SK-N-SH (cell line): ENCODE measurements at regions not wholly inside any gene's neighbourhood (a gene's known extent, or its start where the extent isn't known, plus 50 kb on each side); places are given as distances from the start of the nearest gene placed in this dataset.

Experiments
- CTCF ChIA-PET: fragments of 300-600, 350-600 bp; formaldehyde crosslinking; extraction: SDS; loops from one replicate; lab custom pipeline; 2021; lab: Yijun Ruan, JAX
- POLR2A ChIA-PET: fragments of 350-600 bp; sonication (Branson Sonifier 250); formaldehyde crosslinking; extraction: SDS; loops from one replicate; lab custom pipeline; 2020; ENCODE audit warnings: antibody characterized with exemption, inconsistent platforms; lab: Yijun Ruan, JAX
- DNase-seq: peaks from one replicate; pipeline ENCODE4 v3.0.0; 2012
- H2AFZ ChIP-seq: fragments of 200-600 bp; sonication (generic); 2 replicates; pipeline ENCODE4 v1.8.1; 2016; ENCODE audit warnings: antibody characterized with exemption, mild to moderate bottlenecking, low read depth
- H3F3A ChIP-seq: fragments of 200-600 bp; sonication (generic); replicated peaks from 2 replicates; pipeline ENCODE3; 2016; ENCODE audit warnings: antibody characterized with exemption, mild to moderate bottlenecking; ENCODE audit not compliant: insufficient read depth
- H3K27ac ChIP-seq, 2 experiments: fragments of 200-500 bp in 1 of 2; fragments of 200-600 bp in 1 of 2; sonication (Bioruptor generic) in 1 of 2; sonication (generic), shearing (Covaris generic) in 1 of 2; 2 replicates each; pipeline versions ENCODE4 v1.5.1 to v1.6.1; 2014 to 2016; ENCODE audit warnings: low read depth in 2 of 2, inconsistent platforms in 1 of 2, low read length in 1 of 2, mild to moderate bottlenecking in 1 of 2, mixed read lengths in 1 of 2
- H3K27me3 ChIP-seq: fragments of 200-600 bp; sonication (generic), shearing (Covaris generic); 2 replicates; pipeline ENCODE4 v1.6.1; 2016; ENCODE audit warnings: mixed run types; ENCODE audit not compliant: insufficient read depth
- H3K36me3 ChIP-seq, 2 experiments: fragments of 200-500 bp in 1 of 2; fragments of 200-600 bp in 1 of 2; sonication (Bioruptor generic) in 1 of 2; sonication (generic) in 1 of 2; replicated peaks in 1 of 2; 2 replicates each; pipeline versions ENCODE3 to v1.5.1; 2014 to 2016; ENCODE audit warnings: low read length in 1 of 2, mild to moderate bottlenecking in 1 of 2; ENCODE audit not compliant: insufficient read depth in 2 of 2, control insufficient read depth in 1 of 2
- H3K4me1 ChIP-seq, 2 experiments: fragments of 200-500 bp in 1 of 2; fragments of 200-600 bp in 1 of 2; sonication (Bioruptor generic) in 1 of 2; sonication (generic), shearing (Covaris generic) in 1 of 2; 2 replicates each; pipeline versions ENCODE4 v1.5.1 to v1.6.1; 2014 to 2016; ENCODE audit warnings: low read depth in 1 of 2, low read length in 1 of 2, mixed run types in 1 of 2; ENCODE audit not compliant: insufficient read depth in 2 of 2, control insufficient read depth in 1 of 2
- H3K4me2 ChIP-seq: fragments of 200-600 bp; sonication (generic), shearing (Covaris generic); 2 replicates; pipeline ENCODE4 v1.6.1; 2017; ENCODE audit warnings: mixed run types
- H3K4me3 ChIP-seq, 2 experiments: fragments of 200-500 bp in 1 of 2; fragments of 200-600 bp in 1 of 2; sonication (Bioruptor generic) in 1 of 2; sonication (generic), shearing (Covaris generic) in 1 of 2; 2 replicates each; pipeline versions ENCODE4 v1.5.1 to v1.8.1; 2014 to 2016; ENCODE audit warnings: low read depth in 2 of 2, inconsistent platforms in 1 of 2, low read length in 1 of 2, mild to moderate bottlenecking in 1 of 2, mixed read lengths in 1 of 2, moderate library complexity in 1 of 2
- H3K79me2 ChIP-seq: fragments of 200-600 bp; sonication (generic); 2 replicates; pipeline ENCODE4 v1.8.1; 2017; ENCODE audit warnings: mild to moderate bottlenecking; ENCODE audit not compliant: insufficient read depth
- H3K9ac ChIP-seq: fragments of 200-600 bp; sonication (generic); 2 replicates; pipeline ENCODE4 v1.6.1; 2017; ENCODE audit warnings: mixed run types
- H3K9me2 ChIP-seq: fragments of 200-600 bp; sonication (generic); 2 replicates; pipeline ENCODE4 v1.6.1; 2017; ENCODE audit warnings: mixed run types
- H3K9me3 ChIP-seq: fragments of 200-600 bp; sonication (generic); 2 replicates; pipeline ENCODE4 v1.6.1; 2017; ENCODE audit warnings: mixed run types, mild to moderate bottlenecking, moderate library complexity
- H4K20me1 ChIP-seq: fragments of 200-600 bp; sonication (generic); 2 replicates; pipeline ENCODE4 v1.6.1; 2017; ENCODE audit warnings: mild to moderate bottlenecking, mixed run types; ENCODE audit not compliant: insufficient read depth
- FOXM1 ChIP-seq: IDR thresholded peaks from 2 replicates; pipeline ENCODE4 v1.4.0; 2012; ENCODE audit warnings: low read depth, mild to moderate bottlenecking
- NRF1 ChIP-seq: IDR thresholded peaks from 2 replicates; pipeline ENCODE4 v1.6.1; 2012; ENCODE audit warnings: low read depth, mild to moderate bottlenecking, low read length
- SMC3 ChIP-seq: IDR thresholded peaks from 2 replicates; pipeline ENCODE4 v1.6.1; 2012; ENCODE audit warnings: low read depth, low read length, improper control_type of control experiment
- USF1 ChIP-seq: IDR thresholded peaks from 2 replicates; pipeline ENCODE4 v1.4.0; 2012; ENCODE audit warnings: low read depth, borderline replicate concordance
- WGBS: methylation state at CpG from one replicate; pipeline ENCODE4 v1.1.6; 2017; ENCODE audit warnings: low lambda C conversion rate; 5-methylcytosine and 5-hydroxymethylcytosine counted together
- TF ChIP-seq, protein P1 (sequence below): fragments of 150-350 bp; IDR thresholded peaks from 2 replicates; pipeline ENCODE4 v1.6.1; 2016; ENCODE audit warnings: mild to moderate bottlenecking, low read depth, low read length
- TF ChIP-seq, protein P2 (sequence below): IDR thresholded peaks from 2 replicates; pipeline ENCODE4 v1.4.0; 2012; ENCODE audit warnings: low read depth, borderline replicate concordance

GRCh38 chr6:134727081-134727480, 222.8 kb downstream of the ALDH8A1 start:
- Histone ChIP-seq H4K20me1 (no peaks in the 10 kb centered on the region), H3K4me1 (peaks cover 14 to 21% of the 10 kb centered on the region in 2 experiments; a peak in 3 of 4 replicates), H3K4me3 (no peak overlapping the region), H3K4me2 (no peak overlapping the region), H3K27ac (no peak overlapping the region)
- DNase-seq = no peak
- POLR2A ChIA-PET = no interaction called here
- CTCF ChIA-PET = no interaction called here
- TF ChIP-seq SMC3 = no peak
- TF ChIP-seq, all 33 proteins: peak for 0
- no peaks in the 10 kb centered on the region for H3K27me3 ChIP-seq
- no peaks in the 10 kb centered on the region for H3K9me3 ChIP-seq
- no peak overlapping the region for H3K9ac ChIP-seq
- no peaks in the 10 kb centered on the region for H3K79me2 ChIP-seq
- 94% methylated on average over 2 of the region's 2 CpGs for WGBS
- no peaks in the 10 kb centered on the region for H3K36me3 ChIP-seq
- H3F3A ChIP-seq = peaks cover 3% of the 10 kb centered on the region
- no peaks in the 10 kb centered on the region for H3K9me2 ChIP-seq
- H2AFZ ChIP-seq = no peak overlapping the region

GRCh38 chr6:134725590-134725989, 224.3 kb downstream of the ALDH8A1 start:
- H4K20me1 ChIP-seq = no peaks in the 10 kb centered on the region
- H3K4me3 ChIP-seq = no peak overlapping the region
- peaks cover 22 to 36% of the 10 kb centered on the region in 2 experiments; a peak in 3 of 4 replicates for H3K4me1 ChIP-seq
- H3K9me3 ChIP-seq = no peaks in the 10 kb centered on the region
- 91% methylated on average over 1 of the region's 1 CpG for WGBS
- no peaks in the 10 kb centered on the region for H3K9me2 ChIP-seq
- CTCF ChIA-PET = interaction anchor here (1.4 kb wide), 1 partner anchor 15 kb away, joined by 5 read pairs; no protein-coding TSS in a partner anchor
- no peak overlapping the region for H3K27ac ChIP-seq
- DNase-seq = no peak
- H3K4me2 ChIP-seq = no peak overlapping the region
- no peak overlapping the region for H2AFZ ChIP-seq
- POLR2A ChIA-PET = no interaction called here
- H3K36me3 ChIP-seq = no peaks in the 10 kb centered on the region
- TF ChIP-seq USF1 (no peak), NRF1 (no peak), FOXM1 (no peak)
- TF ChIP-seq, protein P1, sequence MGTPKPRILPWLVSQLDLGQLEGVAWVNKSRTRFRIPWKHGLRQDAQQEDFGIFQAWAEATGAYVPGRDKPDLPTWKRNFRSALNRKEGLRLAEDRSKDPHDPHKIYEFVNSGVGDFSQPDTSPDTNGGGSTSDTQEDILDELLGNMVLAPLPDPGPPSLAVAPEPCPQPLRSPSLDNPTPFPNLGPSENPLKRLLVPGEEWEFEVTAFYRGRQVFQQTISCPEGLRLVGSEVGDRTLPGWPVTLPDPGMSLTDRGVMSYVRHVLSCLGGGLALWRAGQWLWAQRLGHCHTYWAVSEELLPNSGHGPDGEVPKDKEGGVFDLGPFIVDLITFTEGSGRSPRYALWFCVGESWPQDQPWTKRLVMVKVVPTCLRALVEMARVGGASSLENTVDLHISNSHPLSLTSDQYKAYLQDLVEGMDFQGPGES = no peak
- TF ChIP-seq, protein P2, sequence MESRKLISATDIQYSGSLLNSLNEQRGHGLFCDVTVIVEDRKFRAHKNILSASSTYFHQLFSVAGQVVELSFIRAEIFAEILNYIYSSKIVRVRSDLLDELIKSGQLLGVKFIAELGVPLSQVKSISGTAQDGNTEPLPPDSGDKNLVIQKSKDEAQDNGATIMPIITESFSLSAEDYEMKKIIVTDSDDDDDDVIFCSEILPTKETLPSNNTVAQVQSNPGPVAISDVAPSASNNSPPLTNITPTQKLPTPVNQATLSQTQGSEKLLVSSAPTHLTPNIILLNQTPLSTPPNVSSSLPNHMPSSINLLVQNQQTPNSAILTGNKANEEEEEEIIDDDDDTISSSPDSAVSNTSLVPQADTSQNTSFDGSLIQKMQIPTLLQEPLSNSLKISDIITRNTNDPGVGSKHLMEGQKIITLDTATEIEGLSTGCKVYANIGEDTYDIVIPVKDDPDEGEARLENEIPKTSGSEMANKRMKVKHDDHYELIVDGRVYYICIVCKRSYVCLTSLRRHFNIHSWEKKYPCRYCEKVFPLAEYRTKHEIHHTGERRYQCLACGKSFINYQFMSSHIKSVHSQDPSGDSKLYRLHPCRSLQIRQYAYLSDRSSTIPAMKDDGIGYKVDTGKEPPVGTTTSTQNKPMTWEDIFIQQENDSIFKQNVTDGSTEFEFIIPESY = no peak
- TF ChIP-seq, all 33 proteins: peak for 0
- no peaks in the 10 kb centered on the region for H3K79me2 ChIP-seq
- H3K9ac ChIP-seq = no peak overlapping the region
- no peaks in the 10 kb centered on the region for H3K27me3 ChIP-seq
- peaks cover 5% of the 10 kb centered on the region for H3F3A ChIP-seq
